HG03108 (cell line): ENCODE measurements at regions not wholly inside any gene's neighbourhood (a gene's known extent, or its start where the extent isn't known, plus 50 kb on each side); places are given as distances from the start of the nearest gene placed in this dataset.
"Not testable (repeated sequence)": the region's sequence is repeated elsewhere in the genome, so short reads cannot be mapped to it uniquely, and the experiment has no call there.

Experiments used
- ATAC-seq: cut with Tn5 transposase; IDR thresholded peaks from one replicate; pipeline ENCODE4 v1.9.1; 2021; ENCODE audit warnings: moderate library complexity; ENCODE audit not compliant: unreplicated experiment

GRCh38 chr3:106908181-106908938 lies 468.9 kb upstream of the CCDC54 start:
- no peak for ATAC-seq

GRCh38 chr3:106913111-106913698 lies 464.0 kb upstream of the CCDC54 start:
- ATAC-seq = no peak

- no peak for ATAC-seq
These were observed 463.3 kb upstream of the CCDC54 start for GRCh38 chr3:106913966-106914365.

GRCh38 chr3:106920609-106921008 lies 456.6 kb upstream of the CCDC54 start:
- ATAC-seq = no peak

- ATAC-seq = no peak
These were observed 448.2 kb upstream of the CCDC54 start for GRCh38 chr3:106929081-106929480.

GRCh38 chr3:106930086-106930485 lies 447.2 kb upstream of the CCDC54 start:
- ATAC-seq = no peak

GRCh38 chr3:106931904-106932303 lies 445.3 kb upstream of the CCDC54 start:
- no peak for ATAC-seq

- no peak for ATAC-seq
These were observed 440.9 kb upstream of the CCDC54 start for GRCh38 chr3:106936337-106936736.

- ATAC-seq = no peak
These were observed 435.2 kb upstream of the CCDC54 start for GRCh38 chr3:106942051-106942450.

GRCh38 chr3:106943071-106943470 lies 434.2 kb upstream of the CCDC54 start:
- no peak for ATAC-seq

- no peak for ATAC-seq
These were observed 431.8 kb upstream of the CCDC54 start for GRCh38 chr3:106945435-106945834.

- ATAC-seq = no peak
These were observed 430.4 kb upstream of the CCDC54 start for GRCh38 chr3:106946866-106947265.

GRCh38 chr3:106957029-106957428 lies 420.2 kb upstream of the CCDC54 start:
- no peak for ATAC-seq

GRCh38 chr3:106962993-106963392 lies 414.2 kb upstream of the CCDC54 start:
- no peak for ATAC-seq

- ATAC-seq = no peak
These were observed 413.8 kb upstream of the CCDC54 start for GRCh38 chr3:106963442-106963841.

GRCh38 chr3:106965307-106965706 lies 411.9 kb upstream of the CCDC54 start:
- ATAC-seq = no peak

- ATAC-seq = no peak
These were observed 407.6 kb upstream of the CCDC54 start for GRCh38 chr3:106969596-106969995.

GRCh38 chr3:106981392-106981791 lies 395.8 kb upstream of the CCDC54 start:
- no peak for ATAC-seq

- ATAC-seq = no peak
These were observed 391.5 kb upstream of the CCDC54 start for GRCh38 chr3:106985721-106986120.

- ATAC-seq = not testable (repeated sequence)
These were observed 378.2 kb upstream of the CCDC54 start for GRCh38 chr3:106998841-106999682.

- no peak for ATAC-seq
These were observed 375.6 kb upstream of the CCDC54 start for GRCh38 chr3:107001635-107002034.

GRCh38 chr3:107005352-107005751 lies 371.9 kb upstream of the CCDC54 start:
- not testable (repeated sequence) for ATAC-seq
